ENCODE measurements at regions not wholly inside any gene's neighbourhood (a gene's known extent, or its start where the extent isn't known, plus 50 kb on each side); places are given as distances from the start of the nearest gene placed in this dataset.

DNA sequence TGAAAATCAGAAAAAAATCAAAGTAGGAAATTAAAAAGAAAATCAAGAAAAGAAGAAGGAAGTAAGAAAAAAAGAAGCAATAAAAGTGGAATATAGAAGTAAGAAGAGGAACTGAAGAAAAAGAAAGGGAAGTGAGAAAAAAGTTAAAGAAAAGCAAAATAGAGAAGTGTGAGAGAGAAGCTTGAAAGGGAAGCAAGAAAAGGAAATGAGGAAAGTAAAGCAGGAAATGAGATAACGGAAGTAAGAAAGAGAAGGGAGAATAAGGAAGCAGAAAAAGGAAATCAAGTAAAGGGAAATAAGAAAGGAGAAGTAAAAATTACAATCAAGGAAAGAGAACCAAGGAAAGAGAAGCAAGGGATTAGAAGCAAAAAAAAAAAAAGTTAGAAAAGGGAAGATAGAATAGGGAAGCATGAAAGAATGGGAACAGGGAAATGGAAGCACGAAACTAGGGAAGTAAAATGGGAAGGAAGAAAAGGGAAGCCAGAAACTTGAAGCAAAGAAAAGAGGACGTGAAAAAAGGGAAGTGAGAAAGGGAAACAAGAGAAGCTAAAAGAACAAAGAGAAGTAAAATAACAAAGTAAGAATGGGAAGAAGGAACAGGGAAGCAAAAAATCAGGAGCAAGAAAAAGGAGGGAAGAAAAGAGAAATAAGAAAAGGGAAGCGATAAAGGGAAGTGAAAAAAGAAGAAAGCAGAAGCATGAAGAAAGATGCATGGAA lies 243.3 kb upstream of the NCKAP5 start:
- Histone ChIP-seq H3K4me1 (ENCODE audit: insufficient read depth, low read length) (0 out of 2 replicates have a peak, but pooled peaks cover 3% of the 10 kb centered on the region), H3K36me3 (ENCODE audit: insufficient read depth, low read length) (no peaks in the 10 kb centered on the region), H3K9me3 (ENCODE audit: control insufficient read depth, insufficient read depth, low read length) (no peaks in the 10 kb centered on the region), H3K9ac (ENCODE audit: low read depth, low read length) (no peak overlapping the region)

DNA sequence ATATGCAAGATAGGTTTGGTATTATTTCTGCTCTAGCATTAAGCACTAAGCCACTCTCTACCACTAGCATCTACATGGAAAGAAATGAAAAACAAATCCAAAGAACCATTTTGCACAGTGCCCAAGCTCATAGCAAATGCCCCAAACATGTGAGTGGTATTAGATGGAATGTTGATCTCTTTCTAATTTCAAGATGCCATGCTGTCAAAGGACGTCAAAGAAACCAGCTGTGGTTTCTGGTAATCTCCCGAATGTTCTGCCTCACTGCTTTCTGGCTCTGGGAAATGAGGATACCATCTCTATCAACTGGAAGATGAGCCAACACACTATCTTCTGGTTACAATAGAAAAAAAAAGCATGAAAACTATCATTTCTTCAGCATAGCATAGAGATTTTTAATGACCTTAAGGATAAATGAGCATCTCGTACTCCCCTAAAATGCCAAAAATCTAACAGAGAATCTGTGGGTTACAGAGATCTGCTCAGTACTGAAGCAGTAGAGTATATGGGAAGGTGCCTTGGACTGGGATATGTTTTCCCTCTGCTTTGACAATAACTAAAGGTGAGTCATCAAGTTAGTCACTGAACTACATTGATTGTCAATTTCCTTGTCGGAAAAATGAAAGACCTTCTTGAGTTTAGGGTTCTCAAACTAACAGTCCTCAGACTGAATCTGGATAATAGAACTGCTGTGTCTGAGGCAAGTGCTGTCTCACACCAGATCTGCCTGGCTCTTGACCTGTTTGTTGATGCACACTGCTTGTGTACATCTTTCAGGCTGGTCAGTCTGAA lies 244.8 kb upstream of the NCKAP5 start:
- no peaks in the 10 kb centered on the region for H3K36me3 ChIP-seq (ENCODE audit: insufficient read depth, low read length)
- H3K9ac ChIP-seq (ENCODE audit: low read depth, low read length), result no peak overlapping the region
- no peaks in the 10 kb centered on the region for H3K9me3 ChIP-seq (ENCODE audit: control insufficient read depth, insufficient read depth, low read length)
- 0 out of 2 replicates have a peak, but pooled peaks cover 3% of the 10 kb centered on the region for H3K4me1 ChIP-seq (ENCODE audit: insufficient read depth, low read length)

DNA sequence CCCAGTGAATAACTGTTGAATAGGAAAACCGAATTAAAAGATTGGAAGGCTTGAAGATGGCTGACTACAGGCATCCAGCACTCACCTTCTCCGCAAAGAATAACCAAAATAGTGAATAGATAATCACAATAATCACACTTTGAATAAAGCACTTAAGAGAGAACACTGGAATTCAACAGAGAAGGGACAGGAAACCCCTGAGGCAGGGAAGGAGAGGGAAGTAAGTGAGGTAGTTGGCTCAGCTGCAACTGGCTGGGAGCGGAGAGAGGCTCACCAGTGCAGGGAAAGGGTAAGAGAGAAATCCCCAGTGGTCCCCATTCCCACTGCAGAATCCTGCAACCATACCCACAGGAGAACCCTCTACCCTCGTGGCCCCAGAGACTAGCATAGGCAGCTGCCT lies 246.6 kb upstream of the NCKAP5 start:
- no peak overlapping the region for H3K9ac ChIP-seq (ENCODE audit: low read depth, low read length)
- H3K9me3 ChIP-seq (ENCODE audit: control insufficient read depth, insufficient read depth, low read length), result no peaks in the 10 kb centered on the region
- H3K36me3 ChIP-seq (ENCODE audit: insufficient read depth, low read length), result no peaks in the 10 kb centered on the region
- 0 out of 2 replicates have a peak, but pooled peaks cover 6% of the 10 kb centered on the region for H3K4me1 ChIP-seq (ENCODE audit: insufficient read depth, low read length)

DNA sequence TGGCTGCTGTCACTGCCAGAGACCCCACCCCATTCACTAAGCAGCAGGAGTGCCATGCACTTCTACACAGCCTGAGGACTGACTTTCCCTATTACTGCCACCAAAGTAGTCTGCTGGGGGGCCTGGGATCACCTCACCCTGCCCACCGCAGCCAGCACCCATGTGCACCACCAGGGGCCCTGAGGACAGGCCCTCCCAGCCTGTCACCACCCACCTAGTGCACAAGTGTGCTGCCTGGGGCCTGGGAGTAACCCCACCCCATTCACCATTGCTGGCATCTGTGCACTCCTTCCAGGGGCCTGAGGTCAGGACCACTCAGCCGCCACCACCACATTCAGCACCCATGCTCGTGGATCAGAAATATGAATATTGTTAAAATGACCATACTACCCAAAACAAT lies 247.8 kb upstream of the NCKAP5 start:
- Histone ChIP-seq H3K9ac (ENCODE audit: low read depth, low read length) (no peak overlapping the region), H3K9me3 (ENCODE audit: control insufficient read depth, insufficient read depth, low read length) (no peaks in the 10 kb centered on the region), H3K4me1 (ENCODE audit: insufficient read depth, low read length) (0 out of 2 replicates have a peak, but pooled peaks cover 6% of the 10 kb centered on the region), H3K36me3 (ENCODE audit: insufficient read depth, low read length) (no peaks in the 10 kb centered on the region)

DNA sequence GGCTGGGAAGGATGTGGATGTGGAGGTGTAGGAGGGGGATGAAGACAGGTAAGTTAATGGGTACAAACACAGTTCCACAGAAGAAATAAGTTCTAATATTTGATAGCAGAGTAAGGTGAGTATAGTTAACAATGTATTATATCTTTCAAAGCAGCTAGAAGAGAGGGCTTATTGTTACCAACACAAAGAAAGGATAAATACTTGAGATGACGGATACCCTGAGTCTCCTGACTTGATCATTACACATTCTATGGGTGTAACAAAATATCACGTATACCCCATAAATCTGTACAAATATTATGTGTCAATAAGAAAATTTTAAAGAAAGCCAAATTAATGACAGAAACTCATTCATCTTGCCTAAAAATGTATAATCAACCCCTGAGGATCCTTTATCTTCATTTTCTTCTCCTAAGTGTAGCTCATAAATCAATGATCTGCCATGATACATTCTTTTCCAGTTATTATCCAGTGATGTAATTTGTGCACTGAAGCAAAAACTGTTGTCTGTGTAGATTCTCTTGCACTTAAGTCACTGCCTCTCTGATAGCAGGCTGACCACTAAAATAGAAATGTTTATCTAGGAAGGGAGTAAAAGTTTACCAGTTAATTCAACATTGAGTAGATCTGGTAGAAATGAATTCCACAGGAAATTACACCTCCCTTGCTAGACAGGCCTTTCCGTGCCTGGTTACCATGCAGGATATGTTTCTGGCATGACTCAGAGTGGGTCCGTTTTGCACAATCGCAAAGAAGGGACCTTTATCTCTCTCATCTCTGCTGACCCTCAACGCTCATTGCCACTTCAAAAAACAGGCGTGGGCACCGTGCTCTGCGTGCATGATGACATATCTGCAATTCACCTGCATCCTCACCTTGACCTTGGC lies 249.7 kb upstream of the NCKAP5 start:
- Histone ChIP-seq H3K4me1 (ENCODE audit: insufficient read depth, low read length) (0 out of 2 replicates have a peak, but pooled peaks cover 6% of the 10 kb centered on the region), H3K9ac (ENCODE audit: low read depth, low read length) (no peak overlapping the region), H3K9me3 (ENCODE audit: control insufficient read depth, insufficient read depth, low read length) (no peaks in the 10 kb centered on the region), H3K36me3 (ENCODE audit: insufficient read depth, low read length) (no peaks in the 10 kb centered on the region)

DNA sequence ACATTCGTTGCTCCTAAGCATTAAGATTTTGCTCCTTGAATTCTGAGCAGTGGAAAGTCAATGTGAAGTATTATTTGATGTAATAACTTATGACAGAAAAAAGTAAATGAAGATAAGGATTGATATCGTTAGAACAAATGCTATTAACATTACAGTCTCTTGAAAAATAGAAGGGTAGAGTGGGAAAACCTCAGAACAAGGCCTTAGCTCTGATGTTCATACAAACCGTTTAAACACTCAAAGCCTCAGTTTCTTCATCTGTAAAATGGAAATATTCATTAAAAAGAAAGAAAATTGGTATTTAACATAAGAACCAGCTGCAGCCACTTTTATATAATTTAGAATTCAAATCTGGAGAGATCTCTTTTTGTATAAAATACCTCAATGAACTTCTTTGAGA lies 250.4 kb upstream of the NCKAP5 start:
- Histone ChIP-seq H3K36me3 (ENCODE audit: insufficient read depth, low read length) (no peaks in the 10 kb centered on the region), H3K4me1 (ENCODE audit: insufficient read depth, low read length) (0 out of 2 replicates have a peak, but pooled peaks cover 6% of the 10 kb centered on the region), H3K9me3 (ENCODE audit: control insufficient read depth, insufficient read depth, low read length) (no peaks in the 10 kb centered on the region), H3K9ac (ENCODE audit: low read depth, low read length) (no peak overlapping the region)

DNA sequence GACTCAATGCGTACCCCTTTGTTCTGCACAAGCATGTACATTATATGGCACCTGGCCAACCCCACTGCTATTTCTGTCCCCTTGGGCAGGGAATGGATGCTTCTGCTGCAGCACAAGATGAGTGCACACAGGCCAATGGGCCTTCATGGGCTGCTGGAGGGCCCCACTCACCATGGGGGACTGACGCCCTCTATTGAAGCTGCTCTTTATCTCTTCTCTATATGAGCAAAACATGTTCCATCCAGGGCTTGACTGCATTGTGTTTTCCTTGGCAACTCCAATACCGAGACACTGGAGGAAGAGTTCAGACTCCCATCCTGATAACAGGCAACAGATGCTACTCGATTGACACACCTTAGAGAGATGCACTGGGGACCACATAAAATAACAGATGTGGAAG lies 251.6 kb upstream of the NCKAP5 start:
- no peaks in the 10 kb centered on the region for H3K36me3 ChIP-seq (ENCODE audit: insufficient read depth, low read length)
- no peaks in the 10 kb centered on the region for H3K9me3 ChIP-seq (ENCODE audit: control insufficient read depth, insufficient read depth, low read length)
- 0 out of 2 replicates have a peak, but pooled peaks cover 6% of the 10 kb centered on the region for H3K4me1 ChIP-seq (ENCODE audit: insufficient read depth, low read length)
- H3K9ac ChIP-seq (ENCODE audit: low read depth, low read length), result no peak overlapping the region

DNA sequence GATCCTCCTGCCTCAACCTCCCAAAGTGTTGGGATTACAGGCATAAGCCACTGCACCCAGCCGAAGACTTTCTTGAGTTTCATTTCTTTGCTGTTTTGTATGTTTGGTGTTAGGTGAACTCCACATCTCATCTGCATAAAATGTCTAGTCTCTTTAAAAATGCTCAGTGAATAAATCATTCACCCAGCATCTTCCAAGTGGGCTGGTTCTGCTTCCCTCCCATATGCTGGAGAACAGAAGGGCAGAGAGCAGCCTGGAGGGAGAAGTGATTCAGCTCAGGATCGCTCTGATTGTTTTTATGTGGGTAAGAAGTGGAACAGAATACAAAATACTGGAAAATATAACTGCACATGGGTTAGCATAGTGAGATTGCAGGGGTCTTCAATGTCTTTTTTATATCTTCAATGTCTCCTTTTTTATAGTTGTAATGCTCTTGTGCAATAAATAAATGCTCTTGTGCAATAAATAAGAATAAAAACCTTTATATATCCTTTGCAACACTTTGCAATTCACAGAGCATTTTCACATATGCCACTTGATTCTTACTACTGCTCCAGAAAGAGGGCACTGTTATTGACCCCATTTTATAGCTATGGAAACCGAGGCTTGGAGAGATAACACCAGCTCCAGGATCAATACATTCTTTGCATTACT lies 253.0 kb upstream of the NCKAP5 start:
- Histone ChIP-seq H3K36me3 (ENCODE audit: insufficient read depth, low read length) (no peaks in the 10 kb centered on the region), H3K9ac (ENCODE audit: low read depth, low read length) (no peak overlapping the region), H3K9me3 (ENCODE audit: control insufficient read depth, insufficient read depth, low read length) (no peaks in the 10 kb centered on the region), H3K4me1 (ENCODE audit: insufficient read depth, low read length) (0 out of 2 replicates have a peak, but pooled peaks cover 3% of the 10 kb centered on the region)

DNA sequence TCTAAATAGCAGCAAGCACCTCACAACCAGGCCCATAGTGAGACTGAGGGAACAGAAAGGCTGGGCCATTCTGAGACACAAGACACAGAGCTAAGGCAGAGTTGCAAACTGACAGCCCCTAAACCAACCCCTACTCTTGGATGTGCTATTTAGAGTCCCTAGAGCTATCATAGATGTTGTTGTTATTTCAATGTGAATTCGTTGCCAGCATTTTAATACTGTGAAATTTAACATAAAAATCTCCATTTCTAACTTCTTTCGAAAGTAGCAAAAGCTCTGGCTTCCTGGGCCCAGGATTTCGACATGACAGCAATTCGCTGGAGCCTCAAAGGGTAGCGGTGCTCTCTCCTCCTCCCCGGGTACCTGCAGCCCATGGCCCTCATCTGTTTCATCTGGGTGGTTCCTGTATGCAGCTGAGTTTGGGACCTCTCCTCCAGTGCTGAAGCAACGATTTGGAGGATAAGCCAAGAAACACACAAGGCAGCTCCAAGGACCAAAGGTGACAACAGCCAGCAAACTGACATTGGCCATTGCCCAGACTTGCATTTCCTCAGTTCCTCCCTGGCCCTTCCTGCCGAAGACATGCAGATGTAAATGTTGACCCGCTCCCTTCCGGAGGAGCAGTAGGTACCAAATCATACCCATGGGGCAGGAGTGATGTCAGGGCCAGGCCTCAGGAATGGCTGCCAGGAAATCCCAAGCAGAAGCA lies 254.4 kb upstream of the NCKAP5 start:
- H3K36me3 ChIP-seq (ENCODE audit: insufficient read depth, low read length), result no peaks in the 10 kb centered on the region
- H3K4me1 ChIP-seq (ENCODE audit: insufficient read depth, low read length), result 0 out of 2 replicates have a peak, but pooled peaks cover 3% of the 10 kb centered on the region
- H3K9ac ChIP-seq (ENCODE audit: low read depth, low read length), result no peak overlapping the region
- no peaks in the 10 kb centered on the region for H3K9me3 ChIP-seq (ENCODE audit: control insufficient read depth, insufficient read depth, low read length)

DNA sequence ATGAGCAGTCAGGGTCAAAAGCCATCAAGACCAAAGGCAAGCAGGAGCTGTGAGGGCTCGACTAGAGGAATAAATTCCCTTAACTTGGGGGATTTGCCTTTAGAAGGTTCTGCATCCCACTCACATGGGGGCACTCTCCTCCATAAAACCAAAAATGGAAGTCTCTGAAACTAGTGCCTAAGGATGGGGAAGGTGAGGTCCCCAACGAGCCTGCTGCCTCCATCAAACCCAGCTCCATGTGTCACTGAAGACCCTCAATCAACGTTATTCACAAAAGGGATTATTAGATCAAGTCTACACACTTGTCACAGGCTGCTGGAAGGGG lies 254.9 kb upstream of the NCKAP5 start:
- H3K9me3 ChIP-seq (ENCODE audit: control insufficient read depth, insufficient read depth, low read length), result no peaks in the 10 kb centered on the region
- H3K9ac ChIP-seq (ENCODE audit: low read depth, low read length), result no peak overlapping the region
- 0 out of 2 replicates have a peak, but pooled peaks cover 3% of the 10 kb centered on the region for H3K4me1 ChIP-seq (ENCODE audit: insufficient read depth, low read length)
- no peaks in the 10 kb centered on the region for H3K36me3 ChIP-seq (ENCODE audit: insufficient read depth, low read length)

DNA sequence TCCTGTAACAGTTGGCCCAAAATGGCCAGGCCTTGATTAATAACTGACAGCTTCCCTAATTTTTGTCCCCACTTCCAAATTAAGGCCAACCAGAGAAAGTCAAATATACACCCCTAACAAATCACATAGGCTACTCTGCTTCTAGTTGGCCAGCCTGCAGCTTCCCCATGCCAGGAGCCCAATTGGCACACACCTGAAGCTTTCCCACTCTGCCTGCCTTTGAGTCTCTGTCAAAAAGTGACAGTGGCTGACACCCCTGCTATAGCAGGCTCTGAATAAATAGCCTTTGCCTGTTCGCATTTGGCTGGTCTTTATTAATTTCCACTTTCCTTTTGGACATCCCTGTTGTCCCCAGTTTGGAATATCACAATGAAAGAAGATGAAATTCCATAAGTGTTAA lies 256.6 kb upstream of the NCKAP5 start:
- Histone ChIP-seq H3K9ac (ENCODE audit: low read depth, low read length) (no peak overlapping the region), H3K4me1 (ENCODE audit: insufficient read depth, low read length) (no peaks in the 10 kb centered on the region), H3K9me3 (ENCODE audit: control insufficient read depth, insufficient read depth, low read length) (no peaks in the 10 kb centered on the region), H3K36me3 (ENCODE audit: insufficient read depth, low read length) (no peaks in the 10 kb centered on the region)

DNA sequence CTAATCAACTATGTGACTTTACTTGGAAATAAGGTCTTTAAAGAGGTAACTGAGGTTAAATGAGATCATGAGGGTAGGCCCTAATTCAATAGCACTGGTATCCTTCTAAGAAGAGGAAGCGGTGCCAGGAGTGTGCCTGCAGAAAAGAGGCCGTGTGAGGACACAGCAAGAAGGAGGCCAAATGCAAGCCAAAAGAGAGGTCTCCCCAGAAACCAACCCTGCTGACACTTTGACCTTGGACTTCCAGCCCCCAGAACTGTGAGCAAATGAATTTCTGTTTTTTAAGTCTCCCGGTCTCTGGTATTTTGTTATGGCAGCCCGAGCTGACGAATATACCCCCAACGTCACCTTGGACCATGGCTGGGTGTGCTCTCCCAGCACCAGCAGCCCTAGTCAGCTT lies 257.5 kb upstream of the NCKAP5 start:
- Histone ChIP-seq H3K9me3 (ENCODE audit: control insufficient read depth, insufficient read depth, low read length) (no peaks in the 10 kb centered on the region), H3K36me3 (ENCODE audit: insufficient read depth, low read length) (no peaks in the 10 kb centered on the region), H3K4me1 (ENCODE audit: insufficient read depth, low read length) (no peaks in the 10 kb centered on the region), H3K9ac (ENCODE audit: low read depth, low read length) (no peak overlapping the region)

DNA sequence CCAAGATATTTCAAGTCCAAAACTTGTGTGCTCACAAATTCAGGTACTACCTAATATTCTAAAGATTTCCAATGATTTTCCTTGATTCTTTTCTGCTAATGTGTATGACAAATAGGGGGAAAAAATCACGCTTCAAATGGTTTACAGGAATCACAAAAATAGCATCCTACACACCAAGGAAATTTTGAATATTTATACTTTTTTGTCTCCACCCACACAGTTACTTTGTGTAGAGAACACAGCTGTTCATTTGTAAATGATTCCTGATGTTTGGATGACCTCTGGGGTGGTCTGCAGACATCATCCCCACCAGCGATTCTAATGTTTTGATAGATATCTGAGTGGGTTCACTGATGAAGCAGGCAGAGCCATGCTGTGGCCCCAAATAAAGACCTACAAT lies 260.6 kb upstream of the NCKAP5 start:
- Histone ChIP-seq H3K36me3 (ENCODE audit: insufficient read depth, low read length) (no peaks in the 10 kb centered on the region), H3K4me1 (ENCODE audit: insufficient read depth, low read length) (no peaks in the 10 kb centered on the region), H3K9ac (ENCODE audit: low read depth, low read length) (no peak overlapping the region), H3K9me3 (ENCODE audit: control insufficient read depth, insufficient read depth, low read length) (no peaks in the 10 kb centered on the region)

Measured in ES-I3 (cell line).